Activated naive CD4-positive, alpha-beta T cell (primary cell): ENCODE measurements at regions not wholly inside any gene's neighbourhood (a gene's known extent, or its start where the extent isn't known, plus 50 kb on each side); places are given as distances from the start of the nearest gene placed in this dataset.
"Not testable (repeated sequence)": the region's sequence is repeated elsewhere in the genome, so short reads cannot be mapped to it uniquely, and the experiment has no call there.

ENCODE experiments used
- DNase-seq, 4 experiments: peaks; one replicate each; lab custom pipeline; 2025; lab: John Stamatoyannopoulos, UW

DNA sequence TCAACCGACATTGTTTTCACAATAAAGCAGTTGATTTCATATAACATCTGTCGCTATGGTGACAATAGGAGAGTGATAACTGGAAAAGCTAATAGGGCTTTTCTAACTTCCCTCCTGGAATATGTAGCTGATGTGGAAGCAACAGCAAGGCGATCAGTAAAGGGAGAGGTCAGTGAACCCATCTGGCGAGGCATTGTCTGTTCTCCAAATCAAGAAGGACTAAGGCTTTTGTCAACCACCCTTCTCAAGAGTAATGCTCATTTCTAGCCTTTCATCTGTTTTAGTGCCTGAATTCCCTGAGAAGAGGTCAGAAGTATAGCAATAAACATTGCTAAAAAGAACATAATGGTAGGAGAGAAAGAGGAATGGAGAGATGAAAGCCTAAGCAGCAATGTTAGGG lies 201.3 kb downstream of the AKAP7 start:
- no peak for DNase-seq

DNA sequence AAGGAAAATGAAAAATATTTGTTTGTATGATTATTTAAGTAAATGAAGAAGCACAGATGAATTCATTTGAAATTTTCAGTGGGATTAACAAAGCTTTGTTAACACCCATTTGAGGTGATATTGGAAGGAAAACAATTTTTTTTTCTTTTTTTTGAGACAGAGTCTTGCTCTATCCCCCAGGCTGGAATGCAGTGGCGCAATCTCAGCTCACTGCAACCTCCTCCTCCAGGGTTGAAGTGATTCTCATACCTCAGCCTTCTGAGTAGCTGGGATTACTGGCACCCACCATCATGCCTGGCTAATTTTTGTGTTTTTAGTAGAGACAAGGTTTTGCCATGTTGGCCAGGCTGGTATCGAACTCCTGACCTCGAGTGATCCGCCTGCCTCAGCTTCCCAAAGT lies 211.6 kb downstream of the AKAP7 start:
- not testable (repeated sequence) for DNase-seq

DNA sequence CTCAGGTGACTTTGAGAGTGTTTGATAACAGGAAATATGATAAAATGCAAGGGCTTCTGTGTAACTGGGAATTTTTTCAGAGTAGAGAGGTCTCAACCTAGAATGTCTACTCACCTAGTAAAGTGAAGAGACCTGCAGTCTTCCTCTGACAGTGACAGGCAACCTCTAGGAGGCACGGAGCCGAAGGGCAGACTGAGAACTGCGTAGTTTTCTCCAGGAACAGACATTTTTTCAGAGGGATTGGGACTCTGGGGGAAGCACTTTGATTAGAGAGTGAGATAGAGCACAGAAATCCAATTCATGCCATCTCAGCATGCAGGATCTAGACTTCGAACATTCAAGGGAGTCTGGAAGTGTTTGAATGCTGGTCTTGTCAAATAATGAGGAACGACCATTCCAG lies 213.3 kb downstream of the AKAP7 start:
- no peak for DNase-seq

DNA sequence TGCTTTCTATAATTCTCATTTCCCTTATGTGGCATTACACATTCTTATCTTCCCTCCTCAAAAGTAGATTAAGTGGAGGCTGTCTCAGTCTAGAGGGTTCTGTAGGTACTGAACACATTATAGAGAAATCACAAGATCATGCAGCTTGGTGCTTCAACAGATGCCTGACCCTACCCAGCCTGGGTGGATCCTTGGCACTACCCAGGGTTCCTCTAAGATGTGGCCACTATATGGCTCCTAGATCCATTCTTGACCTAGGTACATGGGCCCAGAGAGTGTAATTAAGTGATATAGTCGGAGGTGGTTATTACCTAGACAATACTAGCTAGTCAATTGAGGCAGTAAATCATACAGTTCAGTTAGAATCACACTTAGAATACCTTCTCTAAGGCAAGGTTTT lies 213.9 kb downstream of the AKAP7 start:
- no peak for DNase-seq

DNA sequence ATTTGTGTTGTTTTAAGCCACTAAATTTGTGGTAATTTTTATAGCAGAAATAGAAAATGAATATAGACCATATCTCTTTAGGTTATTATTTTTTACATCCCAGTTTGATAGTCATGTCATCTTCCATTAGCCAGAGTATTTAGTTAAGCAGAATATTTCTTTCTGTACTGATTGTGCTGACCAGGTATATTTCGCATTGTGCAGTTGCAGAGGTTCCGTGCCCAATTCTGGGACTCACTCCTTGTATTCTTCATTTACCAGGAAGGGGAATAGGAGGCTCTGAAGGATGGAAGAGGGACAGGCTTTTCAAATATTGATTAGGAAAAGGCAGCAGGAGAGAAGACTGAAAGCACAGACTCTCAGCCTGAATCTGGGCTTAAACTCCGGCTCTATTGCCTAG lies 217.8 kb downstream of the AKAP7 start:
- DNase-seq = no peak

DNA sequence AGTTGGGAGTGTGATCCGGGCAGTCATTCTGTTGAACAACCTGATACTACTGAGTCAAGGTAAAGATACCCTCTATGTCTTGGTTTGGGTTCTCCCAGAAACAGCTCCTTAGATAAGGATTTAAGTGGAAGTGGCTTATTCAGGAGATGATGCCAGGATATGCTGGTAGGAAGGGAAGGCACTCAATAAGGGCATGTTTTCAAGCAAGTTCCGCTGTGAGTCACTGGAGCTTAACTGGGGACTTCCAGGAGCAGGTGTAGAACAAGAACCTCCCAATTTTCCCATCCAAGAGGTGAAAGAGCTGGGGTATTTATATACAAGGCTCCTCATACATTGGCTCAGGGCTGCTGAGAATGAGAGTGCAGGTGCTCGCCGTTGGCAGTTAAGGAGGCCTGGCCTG lies 218.6 kb downstream of the AKAP7 start:
- no peak for DNase-seq

DNA sequence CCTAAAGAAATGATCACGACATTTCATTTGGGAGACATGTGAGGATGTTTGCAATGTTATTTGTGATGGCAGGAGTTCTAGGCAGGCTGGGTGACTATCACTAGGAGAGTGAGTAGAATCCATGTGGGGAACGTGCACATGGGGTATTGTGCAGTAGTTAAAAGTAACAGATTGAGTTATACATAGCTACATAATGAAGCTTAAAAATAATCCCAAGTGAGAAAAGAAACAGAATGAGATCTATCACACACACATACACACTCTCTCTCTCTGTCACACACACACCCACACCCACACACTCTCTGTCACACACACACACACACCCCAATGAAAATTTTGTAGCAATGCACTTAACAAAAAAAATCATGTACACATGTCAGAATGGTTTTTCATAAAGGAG lies 218.7 kb upstream of the ARG1 start:
- DNase-seq = no peak

DNA sequence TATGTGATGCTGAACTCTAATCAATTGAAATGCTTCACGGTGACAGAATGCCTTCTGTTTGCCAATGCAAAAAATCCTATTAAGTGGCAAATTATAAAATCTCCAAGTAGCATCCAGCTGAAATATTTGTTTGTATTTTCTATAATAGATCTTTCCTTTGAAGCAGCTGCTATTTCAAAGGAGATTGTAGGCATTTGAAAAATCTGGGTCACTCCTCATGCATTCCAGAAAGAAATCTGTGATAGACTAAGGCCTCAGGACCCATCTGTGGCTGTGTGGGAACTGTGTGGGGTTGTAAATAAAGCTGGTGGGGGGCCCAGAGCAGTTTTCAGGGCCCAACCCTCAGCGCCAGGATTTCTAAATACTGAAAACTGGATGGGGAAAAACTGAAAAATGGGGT lies 216.9 kb upstream of the ARG1 start:
- no peak for DNase-seq

DNA sequence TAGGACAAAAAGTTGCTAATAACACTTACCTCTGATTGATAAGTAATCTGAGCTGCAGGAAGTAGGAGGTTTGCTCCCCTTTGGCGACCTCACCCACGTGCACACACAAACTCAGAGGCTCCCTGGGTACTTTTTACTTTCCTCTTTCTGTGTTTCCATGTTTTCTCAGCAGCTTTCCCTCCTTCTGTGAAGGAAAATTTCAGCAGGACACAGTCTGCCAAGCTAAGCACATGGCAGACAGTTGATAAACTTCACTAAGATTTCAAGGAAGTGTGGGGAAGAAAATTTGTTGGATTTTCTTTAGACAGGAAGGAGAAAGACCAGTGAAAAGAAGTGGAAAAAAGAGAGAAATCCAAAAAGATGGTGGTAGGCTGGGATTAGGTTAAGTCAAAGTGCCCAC lies 215.5 kb upstream of the ARG1 start:
- DNase-seq = no peak

DNA sequence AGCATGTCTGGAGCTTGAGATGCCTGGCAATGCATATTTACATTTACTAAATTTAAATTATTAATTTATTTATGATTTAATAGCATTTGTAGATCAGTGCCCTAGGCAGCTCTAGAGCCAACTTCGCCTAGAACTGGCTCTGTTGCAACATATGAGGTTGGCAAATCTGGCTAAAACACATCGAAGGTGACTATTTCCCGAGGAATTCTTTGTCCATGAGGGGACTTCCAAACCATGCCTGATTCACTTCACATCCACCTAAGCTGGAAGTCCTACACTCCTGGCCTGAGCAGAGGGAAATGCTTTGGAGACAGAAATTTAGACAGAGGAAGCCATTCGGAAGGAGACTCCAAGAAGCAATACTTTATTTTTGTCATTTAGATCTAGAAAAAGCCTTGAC lies 211.0 kb upstream of the ARG1 start:
- no peak for DNase-seq

DNA sequence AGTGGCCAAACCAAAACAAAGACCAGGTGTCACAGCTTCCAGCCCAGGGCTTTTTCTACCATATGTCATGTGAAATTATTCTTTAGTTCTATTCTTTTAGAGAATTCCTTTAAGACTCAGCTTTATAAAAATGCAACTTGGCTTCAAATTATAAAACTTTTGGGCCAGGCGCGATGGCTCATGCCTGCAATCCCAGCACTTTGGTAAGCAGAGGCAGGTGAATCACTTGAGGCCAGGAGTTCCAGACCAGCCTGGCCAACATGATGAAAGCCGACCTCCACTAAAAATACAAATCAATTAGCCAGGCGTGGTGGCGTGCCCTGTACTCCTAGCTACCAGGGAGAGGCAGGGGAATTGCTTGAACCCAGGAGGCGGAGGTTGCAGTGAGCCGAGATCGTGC lies 210.3 kb upstream of the ARG1 start:
- DNase-seq = no peak

DNA sequence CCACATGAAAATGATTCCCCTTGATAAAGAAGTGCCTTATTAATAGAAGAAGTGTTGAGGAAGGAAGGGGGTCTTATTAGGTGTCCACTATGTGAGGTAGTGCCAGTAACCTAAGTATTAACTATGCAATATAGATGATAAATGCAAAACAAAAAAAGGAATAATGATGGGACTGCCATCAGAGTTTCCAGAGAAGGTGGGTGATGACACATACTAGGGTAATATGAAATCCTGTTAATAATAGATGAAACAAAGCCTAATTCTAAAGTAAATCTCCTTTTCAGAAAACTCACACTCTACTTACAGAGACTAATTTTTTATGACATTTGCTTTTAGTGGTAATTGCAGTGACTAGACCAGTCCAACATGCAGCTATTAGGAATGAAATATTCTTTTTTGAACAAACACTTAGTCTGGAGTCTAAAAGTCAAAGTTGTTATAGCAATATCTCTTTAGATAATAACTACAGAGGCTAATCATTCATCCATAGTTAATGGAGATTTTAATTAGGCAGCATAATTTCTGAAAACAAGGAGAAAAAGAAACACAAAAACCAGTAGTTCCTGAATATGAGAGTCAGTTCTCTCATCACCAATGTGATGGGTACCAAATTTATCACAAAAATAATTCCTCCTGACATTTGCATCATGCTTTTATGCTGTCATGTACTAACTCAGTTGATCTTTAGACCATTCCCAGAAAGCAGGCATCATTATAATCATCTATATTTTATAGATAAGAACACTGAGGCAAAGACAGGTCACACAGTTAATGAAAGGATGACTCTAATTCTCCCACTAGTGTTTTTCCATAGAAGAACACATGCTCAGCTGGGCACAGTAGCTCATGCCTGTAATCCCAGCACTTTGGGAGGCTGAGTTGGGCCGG lies 208.8 kb upstream of the ARG1 start:
- no peak for DNase-seq

DNA sequence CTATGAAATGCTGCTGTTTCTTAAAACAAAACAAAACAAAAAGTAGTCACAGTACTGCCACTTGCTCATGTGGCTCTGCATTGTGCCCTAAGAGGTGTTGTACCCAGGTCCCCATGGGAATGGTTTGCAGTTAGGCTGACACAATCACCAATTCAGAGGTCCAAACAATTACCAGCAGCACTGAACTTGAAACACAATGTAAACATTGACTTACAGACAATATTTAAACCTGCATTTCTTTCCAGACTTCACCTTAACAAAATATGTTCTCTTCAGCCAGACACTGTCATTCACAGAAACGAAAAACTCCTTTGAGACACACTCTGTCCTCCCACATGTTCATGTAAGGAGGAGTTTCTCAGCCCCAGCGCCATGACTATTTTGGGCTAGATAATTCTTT lies 206.8 kb upstream of the ARG1 start:
- DNase-seq = no peak

DNA sequence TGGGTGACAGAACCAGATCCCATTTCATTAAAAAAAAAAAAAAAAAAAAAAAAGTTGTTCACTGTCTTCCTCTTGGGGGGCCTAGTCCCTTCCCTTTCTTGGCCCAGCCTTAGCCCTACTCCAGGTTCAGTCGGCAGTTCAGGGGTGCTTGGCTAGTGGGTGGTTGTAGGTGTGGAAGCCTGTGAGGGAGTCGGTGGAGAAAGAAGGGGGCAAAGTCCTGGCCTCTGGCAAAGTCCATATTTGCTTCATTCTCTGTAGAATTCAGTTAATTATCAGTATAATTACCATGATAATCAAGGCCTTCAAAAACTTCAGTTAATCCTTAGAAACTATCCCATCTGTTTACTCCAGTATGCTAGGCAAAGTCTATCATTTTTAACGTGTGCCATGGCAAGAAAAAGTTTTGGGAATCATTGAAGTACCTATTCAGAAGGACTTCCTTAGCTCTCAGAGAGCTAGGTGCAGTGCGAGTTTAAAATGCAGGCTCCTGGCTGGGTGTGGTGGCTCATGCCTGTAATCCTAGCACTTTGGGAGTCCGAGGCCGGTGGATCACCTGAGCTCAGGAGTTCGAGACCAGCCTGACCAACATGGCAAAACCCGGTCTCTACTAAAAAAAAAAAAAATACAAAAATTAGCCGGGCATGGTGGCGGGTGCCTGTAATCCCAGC lies 205.7 kb upstream of the ARG1 start:
- no peak for DNase-seq

DNA sequence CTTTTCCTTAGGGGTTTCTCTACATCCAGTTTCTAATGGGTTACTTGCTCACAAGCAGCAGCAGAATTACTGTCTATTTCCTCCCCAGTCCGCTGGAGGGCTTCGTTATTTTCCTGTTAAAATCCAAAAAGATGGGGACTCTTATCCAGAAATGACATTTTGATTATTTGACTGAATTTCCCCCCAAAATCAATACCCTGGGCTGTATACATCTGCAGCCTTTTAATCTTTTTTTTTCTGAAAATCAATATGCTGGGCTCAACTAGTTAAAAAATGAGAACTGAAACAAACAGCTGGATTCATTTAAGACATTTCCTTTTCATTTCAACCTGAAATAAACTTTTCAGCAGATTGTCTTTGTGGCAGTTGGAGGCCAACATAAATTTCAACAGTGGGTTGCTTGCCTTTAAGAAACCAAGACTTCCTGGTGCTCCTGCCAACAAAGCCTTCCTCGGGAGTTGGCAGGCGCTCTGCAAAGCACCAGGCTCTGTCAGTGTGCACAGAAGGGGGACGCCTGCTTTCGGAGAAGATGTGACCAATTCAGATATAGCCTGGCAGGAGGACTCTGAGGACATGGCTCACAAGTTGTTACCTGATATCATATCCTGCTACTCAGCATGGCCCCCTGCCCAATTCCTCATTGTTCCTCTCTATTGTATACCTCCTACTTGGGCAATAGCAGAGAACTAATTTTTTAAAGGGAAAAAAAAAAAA lies 204.7 kb upstream of the ARG1 start:
- DNase-seq = no peak

DNA sequence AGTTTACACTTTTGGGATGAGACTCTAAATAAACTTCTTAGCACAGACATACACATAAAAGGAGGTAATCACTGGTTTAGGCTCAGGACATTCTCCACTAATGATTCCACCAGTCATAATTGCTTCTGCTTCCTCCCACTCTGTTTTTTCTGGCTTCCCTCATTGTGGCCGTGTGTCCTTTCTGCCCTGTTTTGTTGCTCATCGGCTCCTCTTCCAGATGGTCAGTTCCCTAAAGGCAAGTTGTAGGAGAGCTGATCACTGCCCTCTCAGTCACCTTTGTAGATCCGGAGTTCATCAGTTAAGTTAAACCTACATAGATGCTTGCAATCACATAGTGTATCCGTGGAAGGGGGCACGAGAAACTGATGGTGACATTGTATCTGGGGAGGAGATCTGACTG lies 200.5 kb upstream of the ARG1 start:
- DNase-seq = no peak

DNA sequence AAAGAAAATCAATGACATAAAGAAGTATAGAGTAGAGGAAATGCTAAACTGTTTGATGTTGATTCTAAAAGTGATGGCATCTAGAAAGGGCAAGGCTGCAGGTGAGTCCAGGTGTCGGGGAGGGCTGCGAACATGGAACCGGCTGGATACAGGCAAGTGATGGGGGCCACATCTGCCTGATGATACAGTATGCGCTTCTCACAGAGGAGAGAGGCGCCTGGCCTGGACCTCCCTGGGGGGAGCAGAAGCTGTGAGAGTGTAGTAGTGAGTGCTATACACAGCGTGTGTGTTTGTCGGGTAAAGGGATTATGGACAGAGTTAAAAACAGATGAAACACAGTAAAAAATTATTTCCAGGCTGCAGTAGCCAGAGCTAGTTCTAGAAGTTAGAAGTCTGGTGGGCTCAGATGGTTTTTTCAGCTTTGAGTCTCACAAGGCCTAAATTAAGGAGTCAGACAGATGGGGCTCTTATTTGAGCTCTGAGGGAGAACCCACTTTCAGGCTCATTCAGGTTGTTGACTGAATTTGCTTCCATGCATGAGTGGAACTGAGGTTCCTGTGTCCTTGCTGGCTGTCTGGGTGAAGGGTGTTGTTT lies 195.8 kb upstream of the ARG1 start:
- DNase-seq = no peak

DNA sequence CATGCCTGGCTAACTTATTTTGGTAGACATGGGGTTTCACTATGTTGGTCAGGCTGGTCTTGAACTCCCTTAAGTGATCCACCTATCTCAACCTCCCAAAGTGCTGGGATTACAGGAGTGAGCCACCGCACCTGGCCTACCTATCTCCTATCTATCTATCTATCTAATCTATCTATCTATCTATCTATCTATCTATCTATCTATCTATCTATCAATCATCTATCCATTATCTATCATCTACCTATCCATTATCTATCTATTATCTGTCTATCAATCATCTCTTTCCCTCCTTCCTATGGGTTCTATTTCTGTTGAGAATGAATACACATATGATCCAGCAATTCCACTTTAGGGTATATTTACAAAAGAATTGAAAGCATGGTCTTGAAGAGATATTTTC lies 194.2 kb upstream of the ARG1 start:
- DNase-seq = no peak

DNA sequence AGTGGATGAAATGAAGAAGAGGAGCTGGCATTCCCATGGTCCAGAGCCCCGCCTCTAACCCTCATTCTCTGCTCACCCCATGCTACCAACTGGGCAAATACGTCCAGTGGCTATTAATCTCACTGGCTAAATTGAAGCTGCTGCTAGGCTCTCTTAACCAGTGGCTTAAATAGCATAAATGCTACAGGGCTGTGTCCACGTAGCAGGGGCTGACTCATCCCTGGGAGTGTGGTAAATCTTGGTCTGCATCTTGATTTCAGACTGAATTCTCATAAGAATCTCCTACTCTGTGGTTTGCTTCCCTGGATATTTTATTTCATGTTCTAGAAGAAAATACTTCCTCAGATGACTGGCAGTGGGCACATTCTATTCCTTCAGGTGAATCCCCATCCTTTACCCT lies 193.1 kb upstream of the ARG1 start:
- no peak for DNase-seq

DNA sequence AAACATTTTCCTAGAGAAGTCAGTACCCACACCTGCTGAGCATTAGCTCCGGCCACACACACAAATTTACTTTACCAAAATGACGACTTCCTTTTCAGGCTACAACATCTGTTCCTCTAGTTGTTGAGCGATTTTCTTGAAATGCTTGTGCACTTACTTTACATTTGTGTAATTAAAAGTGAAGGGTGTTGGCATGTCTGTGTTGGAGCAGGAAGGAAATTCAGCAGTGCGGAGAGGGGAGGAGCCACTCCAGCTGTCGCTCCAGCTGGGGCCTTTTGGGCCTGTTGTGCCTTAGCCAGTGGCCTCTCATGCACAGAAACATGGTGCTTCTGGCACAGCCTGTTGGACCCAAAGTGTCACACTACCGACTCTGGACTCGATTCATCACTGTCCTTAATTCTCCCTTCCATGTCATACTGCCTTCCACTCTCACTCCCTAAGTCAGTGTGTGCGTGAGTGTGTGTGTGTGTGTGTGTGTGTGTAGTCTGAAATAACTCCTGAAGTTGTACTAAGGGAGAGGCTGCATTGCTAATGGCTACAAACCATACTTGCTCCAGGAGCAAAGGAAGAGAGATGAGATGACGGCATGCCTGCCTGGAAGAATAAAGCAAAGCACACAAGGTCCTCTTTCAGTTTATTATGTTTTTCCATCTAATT lies 191.8 kb upstream of the ARG1 start:
- no peak for DNase-seq

DNA sequence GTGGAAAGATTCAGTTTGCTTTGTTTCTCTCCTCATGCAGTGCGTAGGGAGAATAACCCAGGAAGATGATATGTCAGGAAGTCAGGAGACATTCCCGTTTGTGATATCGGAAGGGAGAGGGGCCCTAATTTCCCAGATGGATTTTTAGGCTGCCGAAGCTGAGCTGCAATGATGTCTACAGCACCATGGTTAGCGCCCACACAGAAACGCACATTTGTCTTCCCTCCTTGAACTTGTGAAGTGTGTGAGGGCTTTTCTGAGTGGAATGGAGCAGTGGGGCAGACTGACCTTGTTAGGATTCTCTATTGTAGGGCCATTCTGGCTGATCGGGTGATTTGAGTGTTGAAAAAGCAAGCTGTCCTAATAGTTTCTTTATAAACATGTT lies 191.3 kb upstream of the ARG1 start:
- no peak for DNase-seq

DNA sequence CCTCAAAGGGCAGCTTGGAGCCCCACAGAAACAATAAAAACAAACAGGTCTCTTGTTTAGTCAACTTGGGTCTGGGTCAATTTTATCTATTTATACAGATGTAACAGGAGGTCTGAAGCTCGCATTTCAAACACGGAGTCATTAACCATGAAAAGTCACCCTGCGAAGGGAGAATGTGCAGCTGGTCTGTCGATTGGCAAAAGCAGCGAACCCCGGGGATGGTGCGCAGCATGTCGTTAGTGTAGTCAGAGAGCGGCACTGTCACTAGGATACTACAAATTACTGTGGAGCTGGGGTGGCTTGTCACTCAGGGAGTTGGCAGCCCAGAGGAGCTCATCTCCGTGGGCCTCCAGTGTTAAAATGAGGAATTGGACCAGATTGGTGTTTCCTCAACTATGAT lies 190.4 kb upstream of the ARG1 start:
- no peak for DNase-seq
